HEK293 (cell line): ENCODE measurements at regions not wholly inside any gene's neighbourhood (a gene's known extent, or its start where the extent isn't known, plus 50 kb on each side); places are given as distances from the start of the nearest gene placed in this dataset.

Experiments used
- CTCF ChIP-seq: fragments of 450-650 bp; formaldehyde crosslinking; IDR thresholded peaks from 2 replicates; pipeline ENCODE4 v1.5.1; 2016; ENCODE audit warnings: missing biosample characterization, missing genetic modification characterization
- REST ChIP-seq: fragments of 450-650 bp; formaldehyde crosslinking; IDR thresholded peaks from 2 replicates; pipeline ENCODE4 v1.5.1; 2016; ENCODE audit warnings: missing biosample characterization, missing genetic modification characterization
- TCF7L2 ChIP-seq: IDR thresholded peaks from 2 replicates; pipeline ENCODE4 v1.6.1; 2011; ENCODE audit warnings: low read depth, mild to moderate bottlenecking, inconsistent platforms, low read length, moderate library complexity, borderline replicate concordance
- WT1 ChIP-seq: fragments of 450-650 bp; formaldehyde crosslinking; IDR thresholded peaks from 2 replicates; pipeline ENCODE4 v1.5.1; 2016; ENCODE audit warnings: missing biosample characterization, missing genetic modification characterization
- ZNF248 ChIP-seq: fragments of 450-650 bp; formaldehyde crosslinking; IDR thresholded peaks from 2 replicates; pipeline ENCODE4 v1.5.1; 2017; ENCODE audit warnings: missing biosample characterization, missing genetic modification characterization
- ZNF350 ChIP-seq: fragments of 450-650 bp; formaldehyde crosslinking; IDR thresholded peaks from 2 replicates; pipeline ENCODE4 v1.5.0; 2017; ENCODE audit warnings: missing biosample characterization, mild to moderate bottlenecking, missing genetic modification characterization
- ZNF548 ChIP-seq: fragments of 450-650 bp; formaldehyde crosslinking; IDR thresholded peaks from 2 replicates; pipeline ENCODE4 v1.5.1; 2016; ENCODE audit warnings: missing biosample characterization, missing genetic modification characterization
- ZNF776 ChIP-seq: fragments of 450-650 bp; formaldehyde crosslinking; IDR thresholded peaks from 2 replicates; pipeline ENCODE4 v1.5.0; 2017; ENCODE audit warnings: missing biosample characterization, missing genetic modification characterization, borderline replicate concordance
- ZSCAN5A ChIP-seq: fragments of 450-650 bp; formaldehyde crosslinking; IDR thresholded peaks from 2 replicates; pipeline ENCODE4 v1.5.1; 2016; ENCODE audit warnings: missing biosample characterization, missing genetic modification characterization
- TF ChIP-seq, protein P1 (sequence below): fragments of 450-650 bp; formaldehyde crosslinking; IDR thresholded peaks from 2 replicates; pipeline ENCODE4; 2016; ENCODE audit warnings: missing biosample characterization, missing genetic modification characterization

- TF ChIP-seq ZNF350 (no peak), WT1 (tag by site-specific recombination) (no peak), TCF7L2 (no peak), ZSCAN5A (no peak), CTCF (no peak), ZNF776 (tag by site-specific recombination) (no peak), ZNF248 (tag by site-specific recombination) (no peak), ZNF548 (tag by site-specific recombination) (no peak), REST (tag by site-specific recombination) (no peak)
- TF ChIP-seq, protein P1, sequence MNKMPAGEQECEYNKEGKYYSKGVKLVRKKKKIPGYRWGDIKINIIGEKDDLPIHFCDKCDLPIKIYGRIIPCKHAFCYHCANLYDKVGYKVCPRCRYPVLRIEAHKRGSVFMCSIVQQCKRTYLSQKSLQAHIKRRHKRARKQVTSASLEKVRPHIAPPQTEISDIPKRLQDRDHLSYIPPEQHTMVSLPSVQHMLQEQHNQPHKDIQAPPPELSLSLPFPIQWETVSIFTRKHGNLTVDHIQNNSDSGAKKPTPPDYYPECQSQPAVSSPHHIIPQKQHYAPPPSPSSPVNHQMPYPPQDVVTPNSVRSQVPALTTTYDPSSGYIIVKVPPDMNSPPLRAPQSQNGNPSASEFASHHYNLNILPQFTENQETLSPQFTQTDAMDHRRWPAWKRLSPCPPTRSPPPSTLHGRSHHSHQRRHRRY (tag by site-specific recombination), result no peak
Measured at GRCh38 chr11:25357133-25357532, 860.3 kb downstream of the LUZP2 start.
